OCI-LY3 (cell line): ENCODE measurements at regions not wholly inside any gene's neighbourhood (a gene's known extent, or its start where the extent isn't known, plus 50 kb on each side); places are given as distances from the start of the nearest gene placed in this dataset.

Experiments used
- H2AFZ ChIP-seq: fragments of 200-600, 300-600 bp; shearing (Covaris generic); 2 replicates; pipeline ENCODE4 v1.6.0; 2014; ENCODE audit warnings: antibody characterized with exemption, low read depth, low read length
- H3K27ac ChIP-seq: fragments of 200-600, 300-600 bp; sonication (generic); 2 replicates; pipeline ENCODE4 v1.5.1; 2014; ENCODE audit warnings: mild to moderate bottlenecking, low read length, moderate library complexity, mixed read lengths
- H3K27me3 ChIP-seq: fragments of 200-600, 300-600 bp; sonication (generic); 2 replicates; pipeline ENCODE4 v1.6.1; 2014; ENCODE audit warnings: low read depth, low read length, mixed read lengths
- H3K36me3 ChIP-seq: fragments of 200-600, 300-600 bp; sonication (generic); replicated peaks from 2 replicates; pipeline ENCODE3; 2014; ENCODE audit warnings: low read depth, low read length, mixed read lengths
- H3K4me1 ChIP-seq: fragments of 300-600, 200-600 bp; sonication (generic); 2 replicates; pipeline ENCODE4 v1.6.1; 2014; ENCODE audit warnings: low read length, mixed read lengths
- H3K4me2 ChIP-seq: fragments of 200-600, 300-600 bp; sonication (generic); 2 replicates; pipeline ENCODE4 v1.6.1; 2014; ENCODE audit warnings: low read length, mixed read lengths
- H3K4me3 ChIP-seq: fragments of 300-600, 200-600 bp; sonication (generic); 2 replicates; pipeline ENCODE4 v1.5.1; 2014; ENCODE audit warnings: antibody characterized with exemption, mild to moderate bottlenecking, low read length, moderate library complexity
- H3K79me2 ChIP-seq: fragments of 300-600, 200-600 bp; shearing (Covaris generic); 2 replicates; pipeline ENCODE4 v1.6.1; 2014; ENCODE audit warnings: mild to moderate bottlenecking, low read length, mixed read lengths
- H3K9ac ChIP-seq: fragments of 300-600, 200-600 bp; shearing (Covaris generic); 2 replicates; pipeline ENCODE4 v1.6.0; 2014; ENCODE audit warnings: mild to moderate bottlenecking, low read length, moderate library complexity
- H3K9me3 ChIP-seq: fragments of 200-600, 300-600 bp; shearing (Covaris generic); 2 replicates; pipeline ENCODE4 v1.6.1; 2014; ENCODE audit warnings: low read length, mixed read lengths; ENCODE audit not compliant: insufficient read depth
- H4K20me1 ChIP-seq: fragments of 200-600, 300-600 bp; sonication (generic); 2 replicates; pipeline ENCODE4 v1.6.1; 2016; ENCODE audit warnings: low read length, mixed read lengths; ENCODE audit not compliant: insufficient read depth
- CTCF ChIP-seq: fragments of 200-600, 300-600 bp; sonication (generic); IDR thresholded peaks from 2 replicates; pipeline ENCODE4 v1.5.1; 2014; ENCODE audit warnings: antibody characterized with exemption, low read length, low read depth
- EZH2phosphoT487 ChIP-seq: fragments of 200-600 bp; shearing (Covaris generic); IDR thresholded peaks from 2 replicates; pipeline ENCODE4 v1.6.1; 2018; ENCODE audit warnings: antibody characterized with exemption, mixed run types, low read depth

GRCh38 chr2:145412155-145412554, 892.2 kb upstream of the ZEB2 start:
- Histone ChIP-seq H3K27me3 (peaks cover 10% of the 10 kb centered on the region), H3K79me2 (no peaks in the 10 kb centered on the region), H3K4me3 (peak overlapping the region; percentile 36), H2AFZ (no peak overlapping the region), H3K36me3 (no peaks in the 10 kb centered on the region), H3K27ac (no peak overlapping the region), H3K4me1 (peaks cover 25% of the 10 kb centered on the region), H3K9me3 (peaks cover 7% of the 10 kb centered on the region; the same call in 1 of the 2 replicates), H3K4me2 (peak overlapping the region; percentile 70), H4K20me1 (no peaks in the 10 kb centered on the region), H3K9ac (no peak overlapping the region)
- no peak for TF ChIP-seq CTCF
- TF ChIP-seq EZH2phosphoT487 = no peak

- Histone ChIP-seq H3K36me3 (no peaks in the 10 kb centered on the region), H3K27ac (no peak overlapping the region), H3K4me1 (peaks cover 25% of the 10 kb centered on the region), H3K27me3 (peaks cover 10% of the 10 kb centered on the region), H3K9me3 (peaks cover 7% of the 10 kb centered on the region; the same call in 1 of the 2 replicates), H3K79me2 (no peaks in the 10 kb centered on the region), H3K4me3 (peak overlapping the region; percentile 36), H2AFZ (no peak overlapping the region), H3K9ac (no peak overlapping the region), H4K20me1 (no peaks in the 10 kb centered on the region), H3K4me2 (peak overlapping the region; percentile 70)
- TF ChIP-seq EZH2phosphoT487 (no peak), CTCF (no peak)
Observed at GRCh38 chr2:145411493-145411892, 891.6 kb upstream of the ZEB2 start.

GRCh38 chr2:145410086-145410485, 890.2 kb upstream of the ZEB2 start:
- Histone ChIP-seq H3K27me3 (peaks cover 10% of the 10 kb centered on the region), H3K36me3 (no peaks in the 10 kb centered on the region), H3K9me3 (peaks cover 7% of the 10 kb centered on the region; the same call in 1 of the 2 replicates), H3K4me2 (no peak overlapping the region), H3K9ac (no peak overlapping the region), H2AFZ (no peak overlapping the region), H3K4me1 (peaks cover 25% of the 10 kb centered on the region), H3K4me3 (no peak overlapping the region), H4K20me1 (no peaks in the 10 kb centered on the region), H3K27ac (no peak overlapping the region), H3K79me2 (no peaks in the 10 kb centered on the region)
- TF ChIP-seq EZH2phosphoT487 (no peak), CTCF (no peak)

- no peaks in the 10 kb centered on the region for H3K36me3 ChIP-seq
- H3K4me1 ChIP-seq = peaks cover 25% of the 10 kb centered on the region
- H3K9me3 ChIP-seq = peaks cover 7% of the 10 kb centered on the region; the same call in 1 of the 2 replicates
- H3K79me2 ChIP-seq = no peaks in the 10 kb centered on the region
- H2AFZ ChIP-seq = no peak overlapping the region
- peaks cover 10% of the 10 kb centered on the region for H3K27me3 ChIP-seq
- H4K20me1 ChIP-seq = no peaks in the 10 kb centered on the region
- H3K27ac ChIP-seq = no peak overlapping the region
- H3K4me3 ChIP-seq = no peak overlapping the region
- H3K9ac ChIP-seq = no peak overlapping the region
- no peak overlapping the region for H3K4me2 ChIP-seq
- TF ChIP-seq EZH2phosphoT487 (no peak), CTCF (no peak)
Observed at GRCh38 chr2:145408980-145409379, 889.1 kb upstream of the ZEB2 start.
